GM12865 (cell line): ENCODE measurements at regions not wholly inside any gene's neighbourhood (a gene's known extent, or its start where the extent isn't known, plus 50 kb on each side); places are given as distances from the start of the nearest gene placed in this dataset.

Experiments used
- DNase-seq: peaks from one replicate; pipeline ENCODE4 v3.0.0; 2010; ENCODE audit warnings: low read depth
- H3K4me3 ChIP-seq: 2 replicates; pipeline ENCODE4 v1.5.1; 2011; ENCODE audit warnings: mild to moderate bottlenecking, low read depth, low read length, control low read depth
- TF ChIP-seq, protein P1 (sequence below): IDR thresholded peaks from 2 replicates; pipeline ENCODE4 v1.5.1; 2011; ENCODE audit warnings: low read length, control low read depth, low read depth, inconsistent platforms; ENCODE audit not compliant: insufficient read depth; ENCODE audit errors: missing control alignments

DNA sequence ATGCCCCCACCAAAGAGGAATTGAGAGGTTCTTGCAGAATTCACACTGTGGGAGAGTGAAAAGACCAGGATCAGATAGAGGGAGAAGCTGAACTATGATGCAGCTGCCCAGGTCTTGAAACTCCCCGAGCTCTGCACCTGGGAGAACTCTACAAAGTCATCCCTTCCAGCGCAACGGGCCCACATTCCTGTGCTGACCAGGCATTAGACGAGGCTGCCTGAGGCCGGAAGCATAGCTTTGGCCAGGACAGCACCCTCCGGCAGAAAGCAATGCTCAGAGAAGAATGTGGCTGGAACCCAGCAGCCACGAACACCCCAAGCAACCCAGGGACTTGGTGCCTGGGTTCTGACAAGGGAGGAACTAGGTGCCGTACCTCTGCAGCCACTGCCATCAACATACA is 281.5 kb upstream of the CDH4 start:
- TF ChIP-seq, protein P1, sequence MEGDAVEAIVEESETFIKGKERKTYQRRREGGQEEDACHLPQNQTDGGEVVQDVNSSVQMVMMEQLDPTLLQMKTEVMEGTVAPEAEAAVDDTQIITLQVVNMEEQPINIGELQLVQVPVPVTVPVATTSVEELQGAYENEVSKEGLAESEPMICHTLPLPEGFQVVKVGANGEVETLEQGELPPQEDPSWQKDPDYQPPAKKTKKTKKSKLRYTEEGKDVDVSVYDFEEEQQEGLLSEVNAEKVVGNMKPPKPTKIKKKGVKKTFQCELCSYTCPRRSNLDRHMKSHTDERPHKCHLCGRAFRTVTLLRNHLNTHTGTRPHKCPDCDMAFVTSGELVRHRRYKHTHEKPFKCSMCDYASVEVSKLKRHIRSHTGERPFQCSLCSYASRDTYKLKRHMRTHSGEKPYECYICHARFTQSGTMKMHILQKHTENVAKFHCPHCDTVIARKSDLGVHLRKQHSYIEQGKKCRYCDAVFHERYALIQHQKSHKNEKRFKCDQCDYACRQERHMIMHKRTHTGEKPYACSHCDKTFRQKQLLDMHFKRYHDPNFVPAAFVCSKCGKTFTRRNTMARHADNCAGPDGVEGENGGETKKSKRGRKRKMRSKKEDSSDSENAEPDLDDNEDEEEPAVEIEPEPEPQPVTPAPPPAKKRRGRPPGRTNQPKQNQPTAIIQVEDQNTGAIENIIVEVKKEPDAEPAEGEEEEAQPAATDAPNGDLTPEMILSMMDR: no peak
- DNase-seq: no peak

DNA sequence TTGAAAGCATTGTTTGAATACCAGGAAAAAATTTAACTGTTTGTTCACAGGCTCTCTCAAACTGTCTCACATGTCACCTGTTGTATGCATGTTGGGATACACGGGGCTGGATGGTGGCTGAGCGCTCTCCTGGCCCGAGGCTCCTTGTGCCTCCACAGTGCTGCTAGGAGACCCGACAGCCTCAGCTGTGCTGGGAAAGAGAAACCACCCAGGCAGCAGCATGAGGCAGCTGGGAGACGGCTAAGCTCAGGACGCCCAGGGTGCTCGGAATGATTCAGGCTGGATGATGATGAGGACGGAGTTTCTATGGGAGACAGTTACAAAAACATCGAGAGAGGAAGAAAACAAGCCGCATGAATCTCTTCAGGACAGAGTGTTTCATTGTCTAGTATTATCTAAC is 278.0 kb upstream of the CDH4 start:
- no peak overlapping the region for H3K4me3 ChIP-seq
- TF ChIP-seq, protein P1: no peak
- no peak for DNase-seq

More for the DNA sequence above, 281.5 kb upstream of the CDH4 start:
- no peak overlapping the region for H3K4me3 ChIP-seq

- no peak for DNase-seq
- H3K4me3 ChIP-seq: no peak overlapping the region
- TF ChIP-seq, protein P1: no peak
Measured at GRCh38 chr20:60974441-60974945, 277.6 kb upstream of the CDH4 start.

- TF ChIP-seq, protein P1: no peak
- H3K4me3 ChIP-seq: no peak overlapping the region
- DNase-seq: no peak
Measured at GRCh38 chr20:60976139-60976538, 275.9 kb upstream of the CDH4 start.

- H3K4me3 ChIP-seq: no peak overlapping the region
- DNase-seq: no peak
- TF ChIP-seq, protein P1: no peak
Measured at GRCh38 chr20:60976913-60977312, 275.1 kb upstream of the CDH4 start.

- DNase-seq: no peak
- H3K4me3 ChIP-seq: no peak overlapping the region
- TF ChIP-seq, protein P1: no peak
Measured at GRCh38 chr20:60977901-60978300, 274.2 kb upstream of the CDH4 start.

DNA sequence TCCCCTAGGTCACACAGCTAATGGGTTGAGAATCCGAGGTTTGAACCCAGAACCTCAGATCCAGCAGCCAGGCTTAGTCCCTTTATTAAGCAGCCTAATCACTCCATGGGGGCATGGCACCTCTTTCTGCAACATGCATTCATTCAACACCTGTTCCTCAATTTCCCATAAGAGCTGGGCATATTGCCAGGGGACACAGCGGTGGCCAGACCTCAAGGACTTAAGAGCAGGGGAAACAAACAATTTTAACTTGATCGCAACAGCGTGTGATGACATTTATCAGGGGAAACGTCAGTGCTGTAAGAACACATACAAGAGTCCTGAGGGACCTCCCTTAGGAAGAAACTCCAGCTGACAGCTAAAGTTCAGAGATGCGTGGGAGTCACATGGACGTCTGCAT is 267.4 kb upstream of the CDH4 start:
- TF ChIP-seq, protein P1: no peak
- DNase-seq: no peak
- H3K4me3 ChIP-seq: no peak overlapping the region
